ENCODE measurements at regions not wholly inside any gene's neighbourhood (a gene's known extent, or its start where the extent isn't known, plus 50 kb on each side); places are given as distances from the start of the nearest gene placed in this dataset.
"Not testable (repeated sequence)": the region's sequence is repeated elsewhere in the genome, so short reads cannot be mapped to it uniquely, and the experiment has no call there.

GRCh38 chr1:209113521-209113920 is 470.0 kb upstream of the CAMK1G start:
- Histone ChIP-seq H3K27ac (no peak overlapping the region), H3K9me3 (no peaks in the 10 kb centered on the region), H3K4me3 (no peak overlapping the region), H3K36me3 (no peaks in the 10 kb centered on the region), H3K27me3 (no peaks in the 10 kb centered on the region), H3K4me1 (no peaks in the 10 kb centered on the region)
- 67 to 70% methylated on average over 5 of the region's 5 CpGs for WGBS, 2 donors (ENCODE audit: low coverage in 1 of 2)
- TF ChIP-seq POLR2AphosphoS5 (IDR thresholded peaks at IDR 0.05) (no peak), EP300 (IDR thresholded peaks at IDR 0.05) (no peak), POLR2A (IDR thresholded peaks at IDR 0.05) (no peak), CTCF (IDR thresholded peaks at IDR 0.05) (no peak)
- no peak for ATAC-seq

DNA sequence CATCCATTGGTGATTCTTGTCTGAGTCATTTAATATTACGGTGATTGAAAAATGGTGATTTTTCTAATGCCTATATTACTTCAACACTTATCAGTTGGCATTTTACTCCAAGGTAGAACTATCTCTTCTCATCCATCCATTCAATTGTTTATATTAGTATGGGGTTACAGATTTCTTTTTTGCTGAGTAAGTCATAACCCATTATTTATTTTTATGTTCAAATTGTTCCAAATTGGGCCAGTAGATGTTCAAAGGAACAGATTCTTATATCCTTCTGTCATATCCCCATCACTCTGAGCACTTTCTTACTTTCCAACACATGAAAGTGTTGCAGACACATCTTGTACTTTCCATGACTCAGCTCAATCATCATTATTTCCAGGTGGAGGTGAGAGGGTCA is 466.8 kb upstream of the CAMK1G start:
- H3K4me3 ChIP-seq = no peak overlapping the region
- H3K4me1 ChIP-seq = no peaks in the 10 kb centered on the region
- no peaks in the 10 kb centered on the region for H3K9me3 ChIP-seq
- 80 to 100% methylated on average over 1 of the region's 1 CpG for WGBS, 2 donors (ENCODE audit: low coverage in 1 of 2)
- H3K36me3 ChIP-seq = no peaks in the 10 kb centered on the region
- H3K27me3 ChIP-seq = no peaks in the 10 kb centered on the region
- no peak for TF ChIP-seq POLR2AphosphoS5 (IDR thresholded peaks at IDR 0.05)
- no peak for TF ChIP-seq EP300 (IDR thresholded peaks at IDR 0.05)
- TF ChIP-seq POLR2A (IDR thresholded peaks at IDR 0.05) = no peak
- TF ChIP-seq CTCF (IDR thresholded peaks at IDR 0.05) = no peak
- ATAC-seq = no peak
- H3K27ac ChIP-seq = no peak overlapping the region

DNA sequence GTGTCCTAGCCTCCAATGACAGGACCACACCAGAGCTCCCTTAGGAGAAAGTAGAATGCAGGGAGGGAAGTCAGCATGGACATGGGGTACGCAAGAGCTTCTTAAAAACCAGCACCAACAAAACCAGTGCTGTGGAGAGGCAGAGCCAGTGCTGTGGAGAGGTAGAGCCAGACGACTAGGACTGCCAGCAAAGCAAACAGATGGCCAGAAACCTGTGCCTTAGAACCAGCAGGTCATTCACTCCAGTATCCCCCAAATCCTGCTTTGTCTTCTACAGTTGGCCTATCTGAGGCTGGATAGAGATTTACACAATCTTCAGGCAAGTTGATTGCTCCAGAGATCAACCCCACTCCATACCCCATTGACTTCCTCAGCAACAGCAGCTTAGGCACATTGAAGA is 459.9 kb upstream of the CAMK1G start:
- Histone ChIP-seq H3K4me3 (no peak overlapping the region), H3K27ac (no peak overlapping the region)
- ATAC-seq = no peak

GRCh38 chr1:209129091-209129490 is 454.4 kb upstream of the CAMK1G start:
- not testable (repeated sequence) for H3K9me3 ChIP-seq, H3K4me3 ChIP-seq, H3K27ac ChIP-seq, H3K4me1 ChIP-seq, H3K36me3 ChIP-seq, ATAC-seq, H3K27me3 ChIP-seq
- WGBS, 2 donors (ENCODE audit: low coverage in 1 of 2) = no CpG with 5 or more reads among the region's 32 CpGs

More for the DNA sequence above, 459.9 kb upstream of the CAMK1G start:
- Histone ChIP-seq H3K9me3 (no peaks in the 10 kb centered on the region), H3K4me1 (no peaks in the 10 kb centered on the region), H3K27me3 (no peaks in the 10 kb centered on the region), H3K36me3 (no peaks in the 10 kb centered on the region)
- TF ChIP-seq POLR2A (IDR thresholded peaks at IDR 0.05) = no peak
- TF ChIP-seq EP300 (IDR thresholded peaks at IDR 0.05) = no peak
- TF ChIP-seq POLR2AphosphoS5 (IDR thresholded peaks at IDR 0.05) = no peak
- no peak for TF ChIP-seq CTCF (IDR thresholded peaks at IDR 0.05)
- 0 to 100% methylated on average over 1 of the region's 2 CpGs for WGBS, 2 donors (ENCODE audit: low coverage in 1 of 2)

GRCh38 chr1:209130886-209131285 is 452.6 kb upstream of the CAMK1G start:
- no peak for TF ChIP-seq EP300 (IDR thresholded peaks at IDR 0.05)
- no peak for TF ChIP-seq POLR2A (IDR thresholded peaks at IDR 0.05)
- TF ChIP-seq CTCF (IDR thresholded peaks at IDR 0.05) = no peak
- no peak for TF ChIP-seq POLR2AphosphoS5 (IDR thresholded peaks at IDR 0.05)
- no peak for ATAC-seq
- H3K4me3 ChIP-seq = no peak overlapping the region
- no peaks in the 10 kb centered on the region for H3K4me1 ChIP-seq
- H3K9me3 ChIP-seq = no peaks in the 10 kb centered on the region
- no peak overlapping the region for H3K27ac ChIP-seq
- no peaks in the 10 kb centered on the region for H3K36me3 ChIP-seq
- H3K27me3 ChIP-seq = no peaks in the 10 kb centered on the region
- 80% methylated on average over 1 of the region's 7 CpGs; no CpG with 5 or more reads in 1 of the 2 donors for WGBS, 2 donors (ENCODE audit: low coverage in 1 of 2)
